IMR-90 (cell line): ENCODE measurements at regions not wholly inside any gene's neighbourhood (a gene's known extent, or its start where the extent isn't known, plus 50 kb on each side); places are given as distances from the start of the nearest gene placed in this dataset.

Experiments used
- ATAC-seq: fragments of 200-7000 bp; cut with Tn5 transposase; 2 replicates; pipeline ENCODE4 v1.9.1; 2020; ENCODE audit warnings: low read depth, mild to moderate bottlenecking, moderate library complexity
- BruUV-seq: library from RNA; stranded (reverse); fragments of 400-500 nt; replicated peaks from 2 replicates; lab custom pipeline; 2021; lab: Mats Ljungman, UMichigan
- CTCF ChIA-PET: fragments of 300-600 bp; formaldehyde crosslinking; extraction: SDS; loops from one replicate; lab custom pipeline; 2021; ENCODE audit warnings: antibody characterized with exemption; lab: Yijun Ruan, JAX
- POLR2A ChIA-PET: fragments of 300-600 bp; sonication (Branson Sonifier 250); formaldehyde crosslinking; loops from one replicate; lab custom pipeline; 2022; ENCODE audit warnings: antibody characterized with exemption; ENCODE audit not compliant: unreplicated experiment; lab: Charles Lee
- DNase-seq: peaks from one replicate; pipeline ENCODE4 v3.0.0; 2013
- H2AFZ ChIP-seq: replicated peaks from 2 replicates; pipeline ENCODE3; 2013; ENCODE audit warnings: low read length, mild to moderate bottlenecking; ENCODE audit not compliant: poor library complexity
- H2AK5ac ChIP-seq: 2 replicates; pipeline ENCODE4 v1.6.1; 2013; ENCODE audit warnings: low read depth, low read length, inconsistent platforms
- H2AK9ac ChIP-seq: replicated peaks from 2 replicates; pipeline ENCODE3; 2013; ENCODE audit warnings: mild to moderate bottlenecking, low read depth, low read length, moderate library complexity; ENCODE audit not compliant: poor library complexity
- H2BK120ac ChIP-seq: 2 replicates; pipeline ENCODE4 v1.6.1; 2013; ENCODE audit warnings: low read depth, low read length, inconsistent platforms
- H2BK15ac ChIP-seq: 3 replicates; pipeline ENCODE4 v1.6.1; 2013; ENCODE audit warnings: low read depth, low read length, inconsistent platforms
- H2BK20ac ChIP-seq: 2 replicates; pipeline ENCODE4 v1.6.1; 2013; ENCODE audit warnings: low read depth, mild to moderate bottlenecking, inconsistent platforms, low read length, moderate library complexity
- H2BK5ac ChIP-seq: 2 replicates; pipeline ENCODE4 v1.6.1; 2013; ENCODE audit warnings: mild to moderate bottlenecking, low read depth, low read length, inconsistent platforms; ENCODE audit not compliant: poor library complexity, severe bottlenecking
- H3K14ac ChIP-seq: replicated peaks from 2 replicates; pipeline ENCODE4 v1.6.1; 2013; ENCODE audit warnings: low read depth, low read length, inconsistent platforms
- H3K18ac ChIP-seq: 2 replicates; pipeline ENCODE4 v1.6.1; 2013; ENCODE audit warnings: low read depth, low read length, control low read depth
- H3K23ac ChIP-seq: 2 replicates; pipeline ENCODE4 v1.6.1; 2013; ENCODE audit warnings: low read depth, low read length, inconsistent platforms
- H3K27ac ChIP-seq: 2 replicates; pipeline ENCODE4 v1.5.1; 2013; ENCODE audit warnings: mild to moderate bottlenecking, control low read depth, low read length; ENCODE audit not compliant: insufficient read depth
- H3K27me3 ChIP-seq: 2 replicates; pipeline ENCODE4 v1.6.1; 2013; ENCODE audit warnings: low read length; ENCODE audit not compliant: control insufficient read depth, insufficient read depth
- H3K36me3 ChIP-seq: 2 replicates; pipeline ENCODE4 v1.6.1; 2013; ENCODE audit warnings: low read length, mixed read lengths; ENCODE audit not compliant: control insufficient read depth, insufficient read depth
- H3K4ac ChIP-seq: 2 replicates; pipeline ENCODE4 v1.6.1; 2013; ENCODE audit warnings: low read depth, low read length, inconsistent platforms
- H3K4me1 ChIP-seq: 2 replicates; pipeline ENCODE4 v1.6.1; 2013; ENCODE audit warnings: low read length, mixed read lengths; ENCODE audit not compliant: control insufficient read depth, insufficient read depth
- H3K4me2 ChIP-seq: 2 replicates; pipeline ENCODE4 v1.6.1; 2013; ENCODE audit warnings: low read depth, mild to moderate bottlenecking, control low read depth, low read length, moderate library complexity
- H3K4me3 ChIP-seq: 2 replicates; pipeline ENCODE4 v1.5.1; 2013; ENCODE audit warnings: low read depth, mild to moderate bottlenecking, control low read depth, low read length, moderate library complexity; ENCODE audit not compliant: insufficient read depth
- H3K56ac ChIP-seq: 2 replicates; pipeline ENCODE4 v1.6.1; 2013; ENCODE audit warnings: low read length, inconsistent platforms; ENCODE audit not compliant: insufficient read depth; ENCODE audit errors: extremely low read depth
- H3K79me1 ChIP-seq, 2 experiments: 2 replicates each; pipeline ENCODE4 v1.6.1; 2013; ENCODE audit warnings: low read length in 2 of 2, inconsistent platforms in 1 of 2, low read depth in 1 of 2
- H3K9ac ChIP-seq: 2 replicates; pipeline ENCODE4 v1.6.1; 2013; ENCODE audit warnings: low read depth, low read length, control low read depth
- H3K9me1 ChIP-seq: 2 replicates; pipeline ENCODE4 v1.6.1; 2013; ENCODE audit warnings: low read length, inconsistent platforms; ENCODE audit not compliant: insufficient read depth
- H3K9me3 ChIP-seq: 2 replicates; pipeline ENCODE4 v1.6.1; 2013; ENCODE audit warnings: low read length; ENCODE audit not compliant: control insufficient read depth, insufficient read depth
- H4K20me1 ChIP-seq: 2 replicates; pipeline ENCODE4 v1.6.1; 2013; ENCODE audit warnings: low read length, inconsistent platforms; ENCODE audit not compliant: insufficient read depth
- H4K5ac ChIP-seq: 2 replicates; pipeline ENCODE4 v1.6.1; 2013; ENCODE audit warnings: mild to moderate bottlenecking, low read depth, low read length, control low read depth
- H4K8ac ChIP-seq, 2 experiments: 2 replicates each; pipeline ENCODE4 v1.6.1; 2013; ENCODE audit warnings: low read depth in 2 of 2, low read length in 2 of 2, control low read depth in 1 of 2, inconsistent platforms in 1 of 2
- H4K91ac ChIP-seq: 2 replicates; pipeline ENCODE4 v1.6.1; 2013; ENCODE audit warnings: low read depth, low read length, inconsistent platforms; ENCODE audit not compliant: insufficient read depth
- BHLHE40 ChIP-seq: fragments of 150-350 bp; IDR thresholded peaks from 2 replicates; pipeline ENCODE4 v1.6.1; 2016; ENCODE audit warnings: mild to moderate bottlenecking, low read depth, low read length
- MAZ ChIP-seq: IDR thresholded peaks from 2 replicates; pipeline ENCODE4 v1.6.1; 2012; ENCODE audit warnings: low read depth, mild to moderate bottlenecking, low read length, improper control_type of control experiment, moderate library complexity, borderline replicate concordance
- MXI1 ChIP-seq: IDR thresholded peaks from 2 replicates; pipeline ENCODE4 v1.6.1; 2012; ENCODE audit warnings: low read depth, mild to moderate bottlenecking, low read length, moderate library complexity, borderline replicate concordance
- POLR2A ChIP-seq: IDR thresholded peaks from 2 replicates; pipeline ENCODE4 v1.6.1; 2012; ENCODE audit warnings: mild to moderate bottlenecking, low read depth, low read length
- RAD21 ChIP-seq: IDR thresholded peaks from 2 replicates; pipeline ENCODE4 v1.6.1; 2012; ENCODE audit warnings: low read length, improper control_type of control experiment
- RFX5 ChIP-seq: IDR thresholded peaks from 2 replicates; pipeline ENCODE4 v1.8.0; 2012; ENCODE audit warnings: low read depth, mild to moderate bottlenecking, low read length, moderate library complexity
- SMC3 ChIP-seq: fragments of 150-350 bp; IDR thresholded peaks from 2 replicates; pipeline ENCODE4 v1.6.1; 2016; ENCODE audit warnings: low read depth, mild to moderate bottlenecking, antibody characterized with exemption, low read length, moderate library complexity
- WGBS, 2 experiments: methylation state at CpG; one replicate each; pipeline versions ENCODE4 v1.1.5 to v1.1.7; 2013; ENCODE audit warnings: missing lambda C conversion rate in 2 of 2; ENCODE audit not compliant: insufficient read length in 1 of 2; ENCODE audit errors: extremely low coverage in 2 of 2; 5-methylcytosine and 5-hydroxymethylcytosine counted together
- dilution Hi-C: fragments of 300-500 bp; cut with HindIII; formaldehyde crosslinking; loops from one replicate; pipeline ENCODE4 v1.14.3; 2018; ENCODE audit warnings: low sequenced_read_pairs; ENCODE audit not compliant: unreplicated experiment
- in situ Hi-C: fragments of 300-500 bp; cut with MboI; formaldehyde crosslinking; loops from 3 replicates; pipeline ENCODE4 v1.14.3; 2019; ENCODE audit warnings: low sequenced_read_pairs, inconsistent platforms, mixed read lengths
- intact Hi-C: fragments of 100-400 bp; cut with micrococcal nuclease; formaldehyde crosslinking; loops from 2 replicates; pipeline ENCODE4 v1.10.0; 2022

DNA sequence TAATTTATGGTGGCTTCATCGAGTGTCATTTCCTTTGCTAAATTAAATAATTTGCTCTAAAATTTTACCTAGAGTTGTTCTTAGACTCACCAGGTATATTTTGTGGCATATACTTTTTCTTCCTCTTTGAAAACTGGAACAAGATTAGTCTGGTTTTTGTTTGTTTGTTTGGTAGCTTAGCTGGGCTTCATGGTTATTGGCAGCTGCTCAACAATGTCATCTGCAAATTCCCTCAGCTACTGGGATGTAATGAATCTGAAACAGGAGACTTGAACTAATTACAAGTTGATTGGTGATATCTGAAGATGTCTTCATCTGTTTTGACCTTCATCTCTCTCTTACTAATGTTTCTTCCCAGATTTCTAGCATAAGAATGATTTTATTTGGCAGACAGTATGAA lies 270.5 kb upstream of the P2RY1 start:
- H2BK120ac ChIP-seq = no peak overlapping the region
- DNase-seq (no peak), ATAC-seq (no peak)
- no peak overlapping the region for H3K4ac ChIP-seq
- H3K36me3 ChIP-seq = no peaks in the 10 kb centered on the region
- no TSS peak for BruUV-seq
- H4K8ac ChIP-seq = no peak overlapping the region
- no peaks in the 10 kb centered on the region for H3K9me3 ChIP-seq
- no peak overlapping the region for H2BK5ac ChIP-seq
- no peak overlapping the region for H3K14ac ChIP-seq
- POLR2A ChIA-PET = no interaction called here
- H3K4me1 ChIP-seq = no peaks in the 10 kb centered on the region
- no peaks in the 10 kb centered on the region for H3K9me1 ChIP-seq
- H3K27ac ChIP-seq = no peak overlapping the region
- no peak overlapping the region for H2BK20ac ChIP-seq
- no peak overlapping the region for H2AK5ac ChIP-seq
- H3K27me3 ChIP-seq = peaks cover 2% of the 10 kb centered on the region; the same call in 1 of the 2 replicates
- no peak overlapping the region for H3K18ac ChIP-seq
- no peaks in the 10 kb centered on the region for H4K20me1 ChIP-seq
- no peak overlapping the region for H3K9ac ChIP-seq
- H2AK9ac ChIP-seq = no peak overlapping the region
- no peaks in the 10 kb centered on the region for H3K79me1 ChIP-seq
- no peak overlapping the region for H4K91ac ChIP-seq
- intact Hi-C loops (no loop called here), dilution Hi-C loops (no loop called here), in situ Hi-C loops (no loop called here)
- no peak overlapping the region for H3K23ac ChIP-seq
- CTCF ChIA-PET = interaction anchor here (1.0 kb wide), 1 partner anchor 10 kb away, joined by 5 read pairs; no protein-coding TSS in a partner anchor
- H3K4me2 ChIP-seq = no peak overlapping the region
- no CpG with 5 or more reads among the region's 1 CpG for WGBS, 2 experiments
- no peak overlapping the region for H3K56ac ChIP-seq
- no peak for TF ChIP-seq RFX5
- no peak for TF ChIP-seq RAD21
- no peak for TF ChIP-seq POLR2A
- TF ChIP-seq BHLHE40 = no peak
- TF ChIP-seq SMC3 = no peak
- no peak for TF ChIP-seq MXI1
- no peak for TF ChIP-seq MAZ
- no peak overlapping the region for H4K5ac ChIP-seq
- no peak overlapping the region for H3K4me3 ChIP-seq
- no peak overlapping the region for H2BK15ac ChIP-seq
- no peak overlapping the region for H2AFZ ChIP-seq
